Breast epithelium (tissue), 4 donors: ENCODE measurements at regions not wholly inside any gene's neighbourhood (a gene's known extent, or its start where the extent isn't known, plus 50 kb on each side); places are given as distances from the start of the nearest gene placed in this dataset.

Experiments used
- DNase-seq, 2 donors: peaks; one replicate each; pipeline ENCODE4 v3.0.0-alpha.2; 2019; ENCODE audit warnings: low spot score in 2 of 2
- H3K27ac ChIP-seq, 2 donors: fragments of 200-600 bp; sonication (generic) in 1 of 2; one replicate each; pipeline ENCODE4 v1.5.1; 2016 to 2019; ENCODE audit warnings: mild to moderate bottlenecking in 1 of 2
- H3K27me3 ChIP-seq, 2 donors: fragments of 200-600 bp; sonication (generic) in 1 of 2; one replicate each; pipeline versions ENCODE4 v1.5.1 to v1.6.0; 2017 to 2019; ENCODE audit warnings: control low read depth in 1 of 2, mild to moderate bottlenecking in 1 of 2
- H3K36me3 ChIP-seq: fragments of 200-600 bp; one replicate; pipeline ENCODE4 v1.5.1; 2019
- H3K4me1 ChIP-seq, 2 donors: fragments of 200-600 bp; sonication (generic); one replicate each; pipeline ENCODE4 v1.5.1; 2016 to 2019; ENCODE audit warnings: control low read depth in 1 of 2
- H3K4me3 ChIP-seq, 3 donors: fragments of 200-600 bp; sonication (generic); 1 replicate in 2 of 3; 2 replicates in 1 of 3; pipeline ENCODE4 v1.5.1; 2016 to 2019; ENCODE audit warnings: mild to moderate bottlenecking in 3 of 3, moderate library complexity in 2 of 3
- H3K9me3 ChIP-seq, 2 donors: fragments of 200-600 bp; sonication (generic) in 1 of 2; one replicate each; pipeline ENCODE4 v1.5.1; 2016 to 2019; ENCODE audit warnings: control low read depth in 1 of 2
- CTCF ChIP-seq, 3 donors: fragments of 450-650 bp; IDR thresholded peaks; one replicate each; pipeline ENCODE4 v1.5.1; 2016 to 2017; ENCODE audit warnings: antibody characterized with exemption in 3 of 3, mild to moderate bottlenecking in 3 of 3, moderate library complexity in 3 of 3
- POLR2A ChIP-seq: fragments of 450-650 bp; IDR thresholded peaks from one replicate; pipeline ENCODE4 v1.6.1; 2016; ENCODE audit warnings: antibody characterized with exemption, mild to moderate bottlenecking, moderate library complexity
- POLR2AphosphoS5 ChIP-seq, 3 donors: sonication (generic); formaldehyde crosslinking; IDR thresholded peaks; one replicate each; pipeline ENCODE4 v1.6.1; 2017; ENCODE audit warnings: antibody characterized with exemption in 3 of 3
- intact Hi-C: fragments of 100-400 bp; cut with DNase I; formaldehyde crosslinking; loops from one replicate; pipeline ENCODE4 v1.15.1; 2023; ENCODE audit warnings: low total_unique reads

- Histone ChIP-seq H3K9me3 (no peaks in the 10 kb centered on the region), H3K27ac (no peak overlapping the region), H3K27me3 (no peaks in the 10 kb centered on the region), H3K4me1 (no peaks in the 10 kb centered on the region), H3K4me3 (no peak overlapping the region), H3K36me3 (no peaks in the 10 kb centered on the region)
- intact Hi-C loops, result no loop called here
- TF ChIP-seq CTCF (IDR thresholded peaks at IDR 0.05) (no peak), POLR2AphosphoS5 (IDR thresholded peaks at IDR 0.05) (no peak), POLR2A (no peak)
- DNase-seq, result no peak
These were observed 60.1 kb upstream of the SKOR2 start for GRCh38 chr18:47311585-47311984.
